Pancreas (tissue), 10 donors: ENCODE measurements at regions not wholly inside any gene's neighbourhood (a gene's known extent, or its start where the extent isn't known, plus 50 kb on each side); places are given as distances from the start of the nearest gene placed in this dataset.

ENCODE experiments used
- ATAC-seq, 4 donors: fragments of 200-7000 bp; cut with Tn5 transposase; one replicate each; pipeline versions ENCODE4 v1.8.0 to v1.9.1; 2020; ENCODE audit warnings: mild to moderate bottlenecking in 4 of 4, moderate library complexity in 4 of 4
- DNase-seq, 6 donors: peaks; one replicate each; pipeline ENCODE4 v3.0.0-alpha.2; 2020
- FAIRE-seq: peaks from 2 replicates; lab custom pipeline; 2012; peaks lifted over from hg19 to GRCh38; lab: Jason Lieb, UNC
- H3K27ac ChIP-seq, 4 donors: fragments of 200-600 bp; sonication (generic); 1 replicate in 3 of 4; 2 replicates in 1 of 4; pipeline versions ENCODE4 v1.5.0 to v1.8.0; 2020
- H3K27me3 ChIP-seq, 4 donors: fragments of 200-600 bp; one replicate each; pipeline ENCODE4 v1.8.0; 2021
- H3K36me3 ChIP-seq, 3 donors: fragments of 200-600 bp; sonication (generic) in 1 of 3; one replicate each; pipeline versions ENCODE4 v1.5.0 to v1.8.0; 2020 to 2021
- H3K4me1 ChIP-seq, 3 donors: fragments of 200-600 bp; one replicate each; pipeline ENCODE4 v1.8.0; 2021
- H3K4me3 ChIP-seq, 4 donors: fragments of 200-600 bp; sonication (generic) in 2 of 4; one replicate each; pipeline versions ENCODE4 v1.5.0 to v1.8.0; 2020 to 2021
- H3K9me3 ChIP-seq, 4 donors: fragments of 200-600 bp; one replicate each; pipeline ENCODE4 v1.8.0; 2021
- CTCF ChIP-seq, 4 donors: fragments of 200-600 bp; sonication (generic) in 3 of 4; IDR thresholded peaks; one replicate each; pipeline versions ENCODE4 v1.5.0 to v1.8.0; 2021; ENCODE audit warnings: antibody characterized with exemption in 4 of 4
- WGBS, 2 donors: extraction: QIAGEN DNeasy Blood & Tissue Kit; methylation state at CpG; one replicate each; pipeline ENCODE4 v1.1.7; 2013; 5-methylcytosine and 5-hydroxymethylcytosine counted together
- intact Hi-C, 3 donors: fragments of 100-400 bp; cut with DNase I; formaldehyde crosslinking; loops; one replicate each; pipeline versions ENCODE4 v1.11.1 to v1.14.2; 2022
- donor health status: healthy with polysubstance abuse.
- donor health status: DM: no; HTN: no; CAD: no; lungs with moderate emphysema.
- donor health status: DM: no; HTN: no; CAD: no.
- donor health status: control.
- donor health status: control.
- donor health status: Bipolar disorder and iron deficiency.
- donor health status: DM: yes; HTN: yes; CAD: no.
- donor health status: DM: no; HTN: no; CAD: no.
- donor health status: DM: no; HTN: no; CAD: no.
- donor health status: DM: yes; HTN: yes; CAD: no.

DNA sequence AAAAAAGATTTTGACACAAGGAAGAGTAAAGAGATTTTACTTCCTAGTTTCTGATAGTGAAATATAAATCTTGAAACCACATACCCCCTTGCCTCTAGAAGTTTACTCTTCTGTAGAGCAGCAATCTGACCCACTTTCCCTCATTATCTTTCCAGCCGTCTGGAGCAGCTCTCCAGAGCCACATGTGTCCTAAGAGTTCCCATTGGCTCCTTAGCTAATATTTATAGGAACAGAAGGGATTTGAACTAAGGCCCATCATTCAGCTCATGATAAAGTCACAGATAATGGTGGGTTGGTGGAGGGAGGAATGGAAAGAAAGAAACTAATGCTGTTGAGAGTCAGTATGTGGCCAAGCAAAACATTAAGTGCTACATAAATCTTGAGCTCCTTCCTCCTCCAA, 121.8 kb downstream of the INHBA start:
- FAIRE-seq (no peak), DNase-seq (no peak), ATAC-seq (no peak)
- no peaks in the 10 kb centered on the region for H3K4me1 ChIP-seq
- TF ChIP-seq CTCF (IDR thresholded peaks at IDR 0.05) = no peak
- no peaks in the 10 kb centered on the region for H3K9me3 ChIP-seq
- intact Hi-C loops = no loop called here
- H3K36me3 ChIP-seq = no peaks in the 10 kb centered on the region
- no peak overlapping the region for H3K27ac ChIP-seq
- H3K27me3 ChIP-seq = no peaks in the 10 kb centered on the region
- no peak overlapping the region for H3K4me3 ChIP-seq
- WGBS, 2 donors = 26 to 41% methylated on average over 1 of the region's 1 CpG

GRCh38 chr7:41579961-41580935, 122.6 kb downstream of the INHBA start:
- Histone ChIP-seq H3K27me3 (no peaks in the 10 kb centered on the region), H3K36me3 (no peaks in the 10 kb centered on the region), H3K9me3 (no peaks in the 10 kb centered on the region), H3K4me1 (no peaks in the 10 kb centered on the region), H3K4me3 (no peak overlapping the region), H3K27ac (no peak overlapping the region)
- intact Hi-C loops = no loop called here
- peak in 1 of 4 donors; percentile 19 for ATAC-seq
- no peak for FAIRE-seq
- DNase-seq = no peak
- 53 to 60% methylated on average over 3 of the region's 3 CpGs for WGBS, 2 donors
- no peak for TF ChIP-seq CTCF (IDR thresholded peaks at IDR 0.05)

DNA sequence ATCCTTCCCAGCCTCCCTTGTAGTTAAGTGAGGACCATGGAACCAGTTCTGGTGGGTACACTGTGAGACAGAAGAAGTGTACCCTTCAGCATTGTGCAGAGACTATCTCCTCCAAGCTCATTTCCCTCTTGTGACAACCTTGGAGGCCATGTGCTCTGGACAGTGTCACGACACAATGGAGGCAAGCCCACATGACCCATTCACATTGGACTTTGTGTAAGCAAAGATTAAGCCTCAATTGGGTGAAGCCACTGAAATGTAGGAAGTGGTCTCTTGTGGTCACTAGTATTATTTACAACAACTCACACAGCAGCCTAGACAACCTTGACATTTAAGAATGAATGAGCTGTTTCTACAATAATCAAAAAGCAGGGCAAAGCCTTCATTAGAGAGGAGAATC, 124.2 kb downstream of the INHBA start:
- FAIRE-seq = no peak
- H3K4me1 ChIP-seq = no peaks in the 10 kb centered on the region
- H3K27ac ChIP-seq = no peak overlapping the region
- no peak for TF ChIP-seq CTCF (IDR thresholded peaks at IDR 0.05)
- H3K4me3 ChIP-seq = no peak overlapping the region
- DNase-seq = no peak
- H3K27me3 ChIP-seq = no peaks in the 10 kb centered on the region
- H3K36me3 ChIP-seq = no peaks in the 10 kb centered on the region
- intact Hi-C loops = no loop called here
- 45 to 63% methylated on average over 1 of the region's 1 CpG for WGBS, 2 donors
- ATAC-seq = no peak
- H3K9me3 ChIP-seq = no peaks in the 10 kb centered on the region

- no peak overlapping the region for H3K27ac ChIP-seq
- WGBS, 2 donors = 60 to 66% methylated on average over 3 of the region's 3 CpGs
- intact Hi-C loops = no loop called here
Observed at GRCh38 chr7:41576166-41576565, 126.7 kb downstream of the INHBA start.

More at GRCh38 chr7:41576166-41576565, 126.7 kb downstream of the INHBA start:
- TF ChIP-seq CTCF (IDR thresholded peaks at IDR 0.05) = no peak
- Histone ChIP-seq H3K27me3 (no peaks in the 10 kb centered on the region), H3K4me1 (no peaks in the 10 kb centered on the region), H3K4me3 (no peak overlapping the region), H3K9me3 (no peaks in the 10 kb centered on the region), H3K36me3 (no peaks in the 10 kb centered on the region)
- ATAC-seq = no peak
- no peak for FAIRE-seq
- no peak for DNase-seq
